ENCODE measurements at regions not wholly inside any gene's neighbourhood (a gene's known extent, or its start where the extent isn't known, plus 50 kb on each side); places are given as distances from the start of the nearest gene placed in this dataset.

DNA sequence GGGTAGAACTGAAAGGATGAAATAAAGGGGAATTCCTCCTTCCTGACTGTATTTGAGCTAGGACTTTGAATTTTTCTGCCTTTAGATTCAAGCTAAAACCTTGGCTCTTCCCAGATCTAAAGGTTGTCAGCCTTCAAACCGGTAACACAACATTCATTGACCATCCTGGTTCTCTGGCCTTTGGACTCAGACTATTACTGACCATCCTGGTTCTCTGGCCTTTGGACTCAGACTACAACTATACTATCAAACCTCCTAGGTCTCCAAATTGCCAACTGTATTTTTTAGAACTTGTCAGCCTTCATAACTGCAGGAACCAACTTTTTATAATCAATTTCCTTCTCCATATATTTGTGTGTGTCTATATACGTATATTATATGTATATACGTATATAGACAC is 140.6 kb upstream of the RBMY1B start:
- DNase-seq = no peak

GRCh38 chrY:21394116-21394515 is 117.0 kb upstream of the RBMY1B start:
- DNase-seq = no peak

DNA sequence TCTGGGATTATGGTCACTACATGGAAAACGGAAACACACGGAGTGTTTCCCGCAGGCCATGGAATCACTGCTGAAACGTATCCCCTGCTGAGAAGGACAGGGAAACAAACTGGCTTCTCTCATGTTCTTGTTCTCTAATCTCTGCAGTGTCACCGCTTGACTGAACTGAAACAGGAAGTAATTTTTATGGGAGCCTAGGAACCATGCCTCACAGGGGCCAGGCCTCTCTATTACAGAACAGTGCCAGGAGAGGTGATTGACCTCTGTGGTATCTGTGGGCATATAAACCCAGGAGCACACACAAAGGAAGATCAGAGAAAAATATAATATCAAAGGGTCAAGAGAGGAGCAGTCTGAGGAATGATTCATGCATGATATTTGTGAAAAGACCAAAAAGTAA is 88.9 kb upstream of the RBMY1B start:
- DNase-seq = peak in 1 of 2 donors; percentile 0

DNA sequence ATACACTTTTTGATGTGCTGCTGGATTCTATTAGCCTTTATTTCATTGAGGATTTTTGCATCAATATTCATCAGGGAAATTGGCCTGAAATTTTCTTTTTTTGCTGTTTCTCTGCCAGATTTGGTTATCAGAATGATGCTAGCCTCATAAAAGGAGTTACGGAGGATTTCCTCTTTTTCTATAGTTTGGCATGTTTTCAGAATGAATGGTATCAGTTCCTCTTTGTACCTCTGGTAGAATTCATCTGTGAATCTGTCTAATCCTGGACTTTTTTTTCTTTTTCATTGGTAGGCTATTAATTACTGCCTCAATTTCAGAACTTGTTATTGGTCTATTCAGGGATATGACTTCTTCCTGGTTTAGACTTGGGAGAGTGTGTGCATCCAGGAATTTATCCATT is 70.6 kb upstream of the RBMY1B start:
- peak in 1 of 2 donors; percentile 5 for DNase-seq

GRCh38 chrY:21453644-21454043 is 57.5 kb upstream of the RBMY1B start:
- no peak for DNase-seq

- no peak for DNase-seq
Observed at GRCh38 chrY:21454133-21454532, 57.0 kb upstream of the RBMY1B start.

GRCh38 chrY:21459648-21460047 is 51.5 kb upstream of the RBMY1B start:
- no peak for DNase-seq
